Muscle layer of duodenum (tissue), 2 donors: ENCODE measurements at regions not wholly inside any gene's neighbourhood (a gene's known extent, or its start where the extent isn't known, plus 50 kb on each side); places are given as distances from the start of the nearest gene placed in this dataset.
"Not testable (repeated sequence)": the region's sequence is repeated elsewhere in the genome, so short reads cannot be mapped to it uniquely, and the experiment has no call there.

Source experiments
- H3K27ac ChIP-seq: one replicate; pipeline ENCODE4 v1.7.0; 2013; ENCODE audit warnings: mild to moderate bottlenecking, low read length
- H3K27me3 ChIP-seq: one replicate; pipeline ENCODE4 v1.7.0; 2013; ENCODE audit warnings: low read depth, mild to moderate bottlenecking, control low read depth, low read length
- H3K36me3 ChIP-seq, 2 donors: one replicate each; pipeline ENCODE4 v1.7.0; 2013; ENCODE audit warnings: low read length in 2 of 2, control low read depth in 1 of 2, mild to moderate bottlenecking in 1 of 2; ENCODE audit not compliant: insufficient read depth in 2 of 2, control insufficient read depth in 1 of 2
- H3K4me1 ChIP-seq, 2 donors: one replicate each; pipeline ENCODE4 v1.7.0; 2013; ENCODE audit warnings: low read length in 2 of 2, mild to moderate bottlenecking in 2 of 2, control low read depth in 1 of 2, moderate library complexity in 1 of 2; ENCODE audit not compliant: insufficient read depth in 2 of 2, control insufficient read depth in 1 of 2
- H3K4me3 ChIP-seq, 2 donors: one replicate each; pipeline ENCODE4 v1.7.0; 2013; ENCODE audit warnings: low read length in 2 of 2, low read depth in 1 of 2, mild to moderate bottlenecking in 1 of 2
- H3K9me3 ChIP-seq, 2 donors: one replicate each; pipeline ENCODE4 v1.7.0; 2013; ENCODE audit warnings: low read length in 2 of 2, control low read depth in 1 of 2, mild to moderate bottlenecking in 1 of 2; ENCODE audit not compliant: control insufficient read depth in 1 of 2
- donor health status: healthy.

DNA sequence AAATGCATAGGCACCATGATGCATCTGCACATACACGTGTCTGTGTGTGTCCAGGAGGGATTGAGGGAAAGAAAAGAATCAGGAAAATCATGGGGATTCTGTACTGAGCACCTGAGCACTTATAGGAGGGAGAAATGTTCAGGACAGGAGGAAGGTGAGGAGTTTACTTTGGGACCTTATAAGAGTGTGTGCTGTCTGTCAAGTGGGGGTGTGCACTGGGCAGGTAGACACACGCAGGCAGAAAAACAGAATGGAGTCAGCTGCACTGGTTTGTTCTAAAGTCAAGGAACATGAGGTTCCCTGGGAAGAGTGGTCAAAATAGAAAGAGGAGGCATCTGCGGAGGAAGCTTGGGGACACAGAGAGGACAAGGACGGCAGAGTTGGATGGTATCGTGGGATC, 92.2 kb upstream of the KCTD1 start:
- H3K36me3 ChIP-seq: no peaks in the 10 kb centered on the region
- no peak overlapping the region for H3K4me3 ChIP-seq
- H3K27me3 ChIP-seq: no peaks in the 10 kb centered on the region
- H3K4me1 ChIP-seq: no peaks in the 10 kb centered on the region
- H3K27ac ChIP-seq: no peak overlapping the region
- H3K9me3 ChIP-seq: no peaks in the 10 kb centered on the region

DNA sequence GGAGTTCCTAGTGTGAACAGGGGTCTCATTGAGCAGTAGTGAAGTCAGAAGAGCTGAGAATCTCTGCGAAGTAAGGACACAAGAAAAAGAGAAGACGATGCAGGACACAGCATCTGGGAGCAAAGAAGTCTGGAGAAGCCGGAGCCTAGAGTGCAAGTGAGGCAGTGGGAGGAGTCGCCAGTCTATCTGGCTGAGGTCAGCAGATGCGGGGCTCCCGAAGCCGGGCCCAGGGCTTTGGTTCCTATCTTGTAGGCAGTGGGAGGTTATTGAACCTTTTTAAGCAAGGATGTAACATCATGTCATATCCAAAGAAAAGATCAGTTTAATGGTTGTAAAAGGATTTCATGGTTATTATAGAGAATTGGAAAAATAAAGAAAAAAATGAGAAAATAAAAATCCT, 90.8 kb upstream of the KCTD1 start:
- Histone ChIP-seq H3K4me3 (no peak overlapping the region), H3K27ac (no peak overlapping the region)

DNA sequence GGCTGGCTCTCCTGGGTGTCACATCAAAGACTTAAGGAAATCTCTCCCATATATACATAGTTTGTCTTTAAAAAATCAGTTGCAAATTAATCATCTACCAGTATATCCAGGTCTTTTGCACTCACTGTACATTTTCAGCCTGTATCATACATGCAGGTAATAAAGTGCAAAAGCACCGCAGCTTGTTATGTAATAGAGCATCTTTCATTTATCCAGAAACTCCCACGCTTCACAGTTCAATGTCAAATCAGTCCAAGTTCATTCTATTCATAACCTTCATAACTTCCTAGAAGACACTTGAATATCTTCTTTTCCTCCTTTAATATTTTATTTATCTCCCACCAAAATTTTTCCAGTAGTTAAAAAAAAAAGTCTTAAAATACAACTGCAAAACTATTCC, 89.6 kb upstream of the KCTD1 start:
- H3K9me3 ChIP-seq: no peaks in the 10 kb centered on the region
- no peaks in the 10 kb centered on the region for H3K27me3 ChIP-seq
- H3K4me1 ChIP-seq: no peaks in the 10 kb centered on the region
- no peaks in the 10 kb centered on the region for H3K36me3 ChIP-seq
- no peak overlapping the region for H3K4me3 ChIP-seq
- H3K27ac ChIP-seq: no peak overlapping the region

More for the DNA sequence above, 90.8 kb upstream of the KCTD1 start:
- H3K27me3 ChIP-seq: no peaks in the 10 kb centered on the region
- no peaks in the 10 kb centered on the region for H3K4me1 ChIP-seq
- H3K36me3 ChIP-seq: no peaks in the 10 kb centered on the region
- no peaks in the 10 kb centered on the region for H3K9me3 ChIP-seq

DNA sequence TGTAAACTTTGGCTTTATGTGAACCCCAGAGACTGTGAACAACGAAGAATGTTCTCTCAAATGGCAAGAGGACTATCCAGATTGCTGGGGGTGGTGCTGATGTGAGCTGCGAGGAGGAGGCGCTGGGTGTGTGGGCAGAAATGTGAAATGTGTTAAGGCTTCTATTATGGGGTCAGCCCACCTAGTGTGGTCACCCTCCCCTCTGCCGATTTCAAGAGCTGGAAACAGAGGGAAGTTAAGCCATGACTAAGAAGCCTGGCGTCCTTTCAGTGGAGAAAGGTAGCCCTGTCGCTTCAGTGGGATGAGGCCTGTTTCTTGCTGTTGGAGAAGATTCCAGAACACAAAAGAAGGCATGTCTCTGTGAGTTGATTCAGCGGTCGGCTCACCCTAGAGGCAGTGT, 89.0 kb upstream of the KCTD1 start:
- H3K9me3 ChIP-seq: no peaks in the 10 kb centered on the region
- no peak overlapping the region for H3K4me3 ChIP-seq
- no peaks in the 10 kb centered on the region for H3K27me3 ChIP-seq
- H3K36me3 ChIP-seq: no peaks in the 10 kb centered on the region
- H3K4me1 ChIP-seq: no peaks in the 10 kb centered on the region
- H3K27ac ChIP-seq: no peak overlapping the region

DNA sequence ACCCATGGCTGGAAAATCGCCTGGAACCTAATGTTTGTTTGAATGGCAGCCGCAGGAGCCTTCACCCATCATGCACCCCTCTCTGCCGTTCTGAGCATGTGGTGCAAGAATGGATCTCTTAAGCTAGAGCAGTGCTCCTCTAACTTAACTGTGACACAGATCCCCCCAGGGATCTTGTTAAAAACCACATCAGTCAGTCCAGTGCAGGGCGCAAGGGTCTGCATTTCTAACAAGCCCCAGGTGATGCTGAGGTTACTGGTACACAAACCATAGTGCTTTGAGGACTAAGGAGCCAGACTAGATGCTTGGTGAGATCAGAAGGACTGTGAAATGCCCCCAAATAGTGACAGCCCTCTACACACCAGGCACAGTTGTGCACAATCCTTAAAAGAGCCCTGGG, 87.1 kb upstream of the KCTD1 start:
- H3K9me3 ChIP-seq: no peaks in the 10 kb centered on the region
- no peaks in the 10 kb centered on the region for H3K36me3 ChIP-seq
- no peak overlapping the region for H3K4me3 ChIP-seq
- H3K27ac ChIP-seq: no peak overlapping the region
- H3K27me3 ChIP-seq: no peaks in the 10 kb centered on the region
- no peaks in the 10 kb centered on the region for H3K4me1 ChIP-seq

DNA sequence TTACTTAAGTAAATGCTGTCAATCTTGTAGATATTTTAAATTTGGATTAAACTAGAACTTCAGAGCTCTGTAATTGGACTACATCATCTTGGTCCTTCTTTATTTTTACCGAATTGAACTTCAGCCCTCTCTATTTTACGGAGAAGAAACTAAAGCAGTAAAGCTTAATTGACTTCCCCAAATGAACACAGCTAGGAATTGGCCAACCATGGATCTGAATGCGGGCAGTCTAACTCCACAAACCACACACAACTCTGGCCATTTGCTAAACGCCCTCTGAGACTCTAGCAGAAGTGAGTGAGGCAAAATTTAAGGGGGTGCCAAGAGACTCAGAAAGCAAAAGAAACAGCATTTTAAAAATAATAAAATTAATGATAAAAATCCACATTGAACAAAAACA, 86.3 kb upstream of the KCTD1 start:
- H3K4me1 ChIP-seq: no peaks in the 10 kb centered on the region
- no peaks in the 10 kb centered on the region for H3K9me3 ChIP-seq
- H3K27ac ChIP-seq: no peak overlapping the region
- no peaks in the 10 kb centered on the region for H3K27me3 ChIP-seq
- no peaks in the 10 kb centered on the region for H3K36me3 ChIP-seq
- H3K4me3 ChIP-seq: no peak overlapping the region

DNA sequence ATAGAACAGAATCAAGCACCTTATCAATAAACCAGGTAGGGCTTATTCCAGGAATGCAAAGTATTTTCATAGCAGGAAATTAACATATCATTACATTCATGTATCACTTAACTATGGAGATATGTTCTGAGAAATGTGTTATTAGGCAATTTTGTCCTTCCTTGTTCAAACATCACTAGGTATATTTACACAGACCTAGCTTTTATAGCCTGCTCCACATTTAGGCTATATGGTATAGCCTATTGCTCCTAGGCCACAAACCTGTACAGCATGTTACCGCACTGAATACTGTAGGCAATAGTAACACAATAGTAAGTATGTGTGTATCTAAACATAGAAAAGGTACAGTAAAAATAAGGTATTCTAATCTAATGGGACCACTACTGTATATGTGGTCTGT, 82.8 kb upstream of the KCTD1 start:
- Histone ChIP-seq H3K36me3 (no peaks in the 10 kb centered on the region), H3K4me1 (no peaks in the 10 kb centered on the region), H3K9me3 (no peaks in the 10 kb centered on the region), H3K27ac (no peak overlapping the region), H3K4me3 (no peak overlapping the region), H3K27me3 (no peaks in the 10 kb centered on the region)

DNA sequence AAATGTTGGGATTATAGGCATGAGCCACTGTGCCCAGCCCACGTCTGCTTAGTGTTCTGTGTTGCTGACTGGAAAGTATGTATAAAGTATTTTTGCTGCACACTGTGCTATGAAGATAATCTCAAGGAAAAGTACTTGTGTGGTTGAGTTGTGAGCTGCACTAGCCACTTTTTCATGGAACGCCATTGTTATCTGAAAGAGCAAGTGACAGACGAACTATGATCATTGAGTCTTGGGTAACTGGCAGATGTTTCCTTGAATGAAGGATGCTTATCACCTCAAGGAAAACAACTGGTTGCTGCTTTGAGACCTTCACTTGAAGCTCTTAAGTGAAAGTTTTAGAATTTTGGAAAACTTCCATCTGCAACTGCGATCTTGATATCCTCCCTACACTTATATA, 82.2 kb upstream of the KCTD1 start:
- Histone ChIP-seq H3K36me3 (no peaks in the 10 kb centered on the region), H3K9me3 (no peaks in the 10 kb centered on the region), H3K4me3 (no peak overlapping the region), H3K27me3 (no peaks in the 10 kb centered on the region), H3K27ac (no peak overlapping the region), H3K4me1 (no peaks in the 10 kb centered on the region)

DNA sequence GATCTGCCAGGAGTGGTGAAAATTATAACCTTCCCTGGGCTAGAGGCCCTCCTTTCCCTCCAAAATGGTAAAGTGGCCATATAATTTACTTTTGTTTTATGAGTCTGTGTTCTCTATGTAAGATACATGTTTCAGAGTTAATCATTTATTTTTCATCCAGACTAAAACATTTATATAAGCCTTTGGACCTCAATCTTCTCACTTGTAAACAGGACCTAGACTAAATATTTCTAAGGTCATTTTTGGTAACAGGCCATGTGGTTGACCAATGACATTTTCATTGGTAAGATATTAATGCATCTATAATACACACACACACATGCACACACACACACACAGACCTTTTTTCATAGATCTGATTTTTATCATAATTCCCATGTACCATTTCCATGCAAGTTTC, 79.7 kb upstream of the KCTD1 start:
- Histone ChIP-seq H3K27ac (no peak overlapping the region), H3K36me3 (no peaks in the 10 kb centered on the region)

DNA sequence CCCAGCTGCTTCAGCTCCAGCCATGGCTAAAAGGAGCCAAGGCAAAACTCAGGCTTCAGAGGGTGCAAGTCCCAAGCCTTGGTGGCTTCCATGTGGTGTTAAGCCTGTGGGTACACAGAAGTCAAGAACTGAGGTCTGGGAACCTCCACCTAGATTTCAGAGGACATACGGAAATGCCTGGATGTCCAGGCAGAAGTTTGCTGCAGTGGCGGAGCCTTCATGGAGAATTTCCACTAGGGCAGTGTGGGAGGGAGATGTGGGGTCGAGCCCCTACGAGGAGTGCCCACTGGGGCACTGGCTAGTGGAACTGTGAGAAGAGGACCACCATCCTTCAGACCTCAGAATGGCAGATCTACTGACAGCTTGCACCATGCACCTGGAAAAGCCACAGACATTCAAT, 76.1 kb upstream of the KCTD1 start:
- Histone ChIP-seq H3K9me3 (no peaks in the 10 kb centered on the region), H3K36me3 (no peaks in the 10 kb centered on the region), H3K27me3 (no peaks in the 10 kb centered on the region), H3K4me1 (no peaks in the 10 kb centered on the region), H3K27ac (no peak overlapping the region), H3K4me3 (no peak overlapping the region)

More for the DNA sequence above, 79.7 kb upstream of the KCTD1 start:
- Histone ChIP-seq H3K4me3 (no peak overlapping the region), H3K9me3 (no peaks in the 10 kb centered on the region), H3K4me1 (no peaks in the 10 kb centered on the region), H3K27me3 (no peaks in the 10 kb centered on the region)

DNA sequence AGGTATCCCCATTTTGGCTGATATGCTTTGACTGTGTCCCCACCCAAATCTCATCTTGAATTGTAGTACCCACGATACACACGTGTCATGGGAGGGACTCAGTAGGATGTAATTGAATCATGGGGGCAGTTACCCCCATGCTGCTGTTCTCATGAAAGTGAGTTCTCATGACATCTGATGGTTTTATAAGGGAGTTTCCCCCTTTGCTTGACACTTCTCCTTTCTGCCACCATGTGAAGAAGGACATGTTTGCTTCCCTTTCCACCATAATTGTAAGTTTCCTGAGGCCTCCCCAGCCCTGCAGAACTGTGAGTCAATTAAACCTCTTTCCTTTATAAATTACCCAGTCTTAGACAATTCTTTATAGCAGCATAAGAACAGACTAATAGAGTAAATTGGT, 75.0 kb upstream of the KCTD1 start:
- not testable (repeated sequence) for H3K27ac ChIP-seq, H3K4me3 ChIP-seq, H3K4me1 ChIP-seq, H3K27me3 ChIP-seq, H3K36me3 ChIP-seq, H3K9me3 ChIP-seq

DNA sequence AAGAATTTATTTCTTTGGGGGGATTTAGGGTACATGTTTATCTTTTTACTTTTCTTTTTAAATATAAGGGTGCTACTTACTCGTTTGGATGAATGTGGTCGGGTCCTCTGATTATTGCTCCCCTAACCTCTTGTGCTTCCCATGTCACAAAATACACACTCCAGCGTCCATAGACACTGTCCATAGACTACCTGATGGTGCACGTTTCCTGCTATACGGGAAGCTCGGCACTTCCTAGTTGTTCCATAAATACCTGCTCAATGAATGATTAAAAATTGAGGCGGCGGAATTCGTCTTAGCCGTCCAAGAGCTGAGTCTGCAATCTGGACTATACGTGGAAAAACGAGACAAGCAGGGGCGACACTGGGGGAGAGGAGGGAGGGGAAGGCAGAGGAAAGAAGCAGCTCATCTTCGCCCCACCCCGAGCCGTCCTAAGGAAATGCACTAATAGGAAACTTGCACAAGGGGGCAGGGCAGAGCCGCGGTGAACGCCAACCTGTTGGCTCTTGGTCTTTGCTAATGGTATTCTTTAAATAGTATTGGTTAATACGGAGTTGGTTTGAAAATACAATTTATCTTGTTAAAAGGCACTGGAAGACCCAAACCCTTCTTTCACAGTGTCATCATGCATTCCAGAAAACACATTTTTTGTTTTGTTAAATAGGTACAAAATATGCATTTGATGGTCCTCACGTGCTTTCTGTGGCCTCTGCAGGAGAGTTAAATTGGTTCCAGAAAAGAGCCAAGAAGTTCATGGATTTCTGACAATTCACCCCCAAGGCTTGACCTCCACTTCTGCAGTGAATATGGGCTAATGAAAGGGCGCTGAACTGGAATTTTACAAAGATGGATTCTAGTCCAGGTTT, 73.0 kb upstream of the KCTD1 start:
- no peaks in the 10 kb centered on the region for H3K4me1 ChIP-seq
- no peaks in the 10 kb centered on the region for H3K36me3 ChIP-seq
- no peaks in the 10 kb centered on the region for H3K9me3 ChIP-seq
- H3K4me3 ChIP-seq: peak overlapping the region in 1 of 2 donors; percentile 2
- no peak overlapping the region for H3K27ac ChIP-seq
- no peaks in the 10 kb centered on the region for H3K27me3 ChIP-seq
